ENCODE measurements at regions not wholly inside any gene's neighbourhood (a gene's known extent, or its start where the extent isn't known, plus 50 kb on each side); places are given as distances from the start of the nearest gene placed in this dataset.
"Not testable (repeated sequence)": the region's sequence is repeated elsewhere in the genome, so short reads cannot be mapped to it uniquely, and the experiment has no call there.

GRCh38 chr4:149202117-149202516, 613.5 kb downstream of the IQCM start:
- DNase-seq = no peak

GRCh38 chr4:149199594-149199993, 616.0 kb downstream of the IQCM start:
- no peak for DNase-seq

- no peak for DNase-seq
These were observed 621.6 kb downstream of the IQCM start for GRCh38 chr4:149194061-149194460.

GRCh38 chr4:149187726-149188125, 627.9 kb downstream of the IQCM start:
- no peak for DNase-seq

GRCh38 chr4:149183638-149184037, 632.0 kb downstream of the IQCM start:
- DNase-seq = no peak

- DNase-seq = not testable (repeated sequence)
These were observed 634.2 kb downstream of the IQCM start for GRCh38 chr4:149181459-149181858.

GRCh38 chr4:149176039-149176438, 639.6 kb downstream of the IQCM start:
- no peak for DNase-seq

GRCh38 chr4:149175549-149175948, 640.1 kb downstream of the IQCM start:
- DNase-seq = no peak

- no peak for DNase-seq
These were observed 642.2 kb downstream of the IQCM start for GRCh38 chr4:149173241-149174013.

- DNase-seq = no peak
These were observed 647.0 kb downstream of the IQCM start for GRCh38 chr4:149168645-149169044.

GRCh38 chr4:149166876-149167275, 648.8 kb downstream of the IQCM start:
- no peak for DNase-seq

GRCh38 chr4:149166365-149166764, 649.3 kb downstream of the IQCM start:
- DNase-seq = no peak

GRCh38 chr4:149164282-149164681, 651.4 kb downstream of the IQCM start:
- DNase-seq = no peak

GRCh38 chr4:149161247-149161646, 654.4 kb downstream of the IQCM start:
- no peak for DNase-seq

- DNase-seq = no peak
These were observed 655.3 kb downstream of the IQCM start for GRCh38 chr4:149160370-149160769.

- DNase-seq = no peak
These were observed 656.8 kb downstream of the IQCM start for GRCh38 chr4:149158817-149159216.

GRCh38 chr4:149145803-149146202, 669.8 kb downstream of the IQCM start:
- no peak for DNase-seq

- no peak for DNase-seq
These were observed 671.6 kb downstream of the IQCM start for GRCh38 chr4:149144060-149144459.

- DNase-seq = no peak
These were observed 674.3 kb downstream of the IQCM start for GRCh38 chr4:149141391-149141790.

- DNase-seq = no peak
These were observed 674.8 kb downstream of the IQCM start for GRCh38 chr4:149140841-149141240.

GRCh38 chr4:149136951-149137620, 678.6 kb downstream of the IQCM start:
- no peak for DNase-seq

GRCh38 chr4:149135062-149135461, 680.6 kb downstream of the IQCM start:
- DNase-seq = no peak

GRCh38 chr4:149121023-149121404, 678.8 kb upstream of the NR3C2 start:
- DNase-seq = no peak

- no peak for DNase-seq
These were observed 678.3 kb upstream of the NR3C2 start for GRCh38 chr4:149120331-149121022.

Measured in suppressor macrophage treated with lipopolysaccharide for 4 hours (primary cell).